K562 (cell line): ENCODE measurements at regions not wholly inside any gene's neighbourhood (a gene's known extent, or its start where the extent isn't known, plus 50 kb on each side); places are given as distances from the start of the nearest gene placed in this dataset.

ENCODE experiments used
- BCL6 ChIP-seq: fragments of 250-450 bp; sonication (Bioruptor Pico); IDR thresholded peaks from 2 replicates; pipeline ENCODE4 v1.4.0; 2020
- EZH2 ChIP-seq: IDR thresholded peaks from 2 replicates; pipeline ENCODE4 v1.6.1; 2012; ENCODE audit warnings: low read depth, mild to moderate bottlenecking, inconsistent platforms, low read length, borderline replicate concordance
- HMG20B ChIP-seq: fragments of 250-450 bp; sonication (Bioruptor Pico); IDR thresholded peaks from 2 replicates; pipeline ENCODE4 v1.5.0; 2021; ENCODE audit warnings: mild to moderate bottlenecking
- NR3C1 ChIP-seq: sonication (generic); formaldehyde crosslinking; IDR thresholded peaks from 2 replicates; pipeline ENCODE4 v1.8.1; 2022; ENCODE audit warnings: missing genetic modification reagents
- TF ChIP-seq, protein P1 (sequence below): sonication (generic); formaldehyde crosslinking; IDR thresholded peaks from 2 replicates; pipeline ENCODE4 v1.8.1; 2023; ENCODE audit warnings: mild to moderate bottlenecking, missing genetic modification reagents

DNA sequence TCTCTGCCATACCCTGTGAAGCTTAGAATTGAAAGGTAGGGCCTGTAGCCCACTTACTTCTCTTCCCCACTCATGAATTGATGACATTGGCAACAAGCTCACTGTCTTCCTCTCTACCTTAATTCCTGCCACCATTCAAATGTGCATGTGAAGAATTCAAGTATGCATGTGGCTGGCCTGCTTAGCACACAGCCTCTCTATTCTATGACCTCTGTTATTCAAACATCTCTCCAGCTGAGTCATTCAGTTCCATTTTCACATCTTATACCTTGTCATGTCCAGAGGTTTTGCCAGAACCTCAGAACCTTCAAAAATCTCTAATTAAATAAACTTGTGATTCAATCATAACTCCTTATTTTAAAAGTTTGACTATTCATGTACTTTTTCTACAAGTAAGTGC lies 114.7 kb upstream of the MAN2A1 start:
- TF ChIP-seq BCL6 (CRISPR knock-in tag) (no peak), NR3C1 (CRISPR knock-in tag) (no peak), HMG20B (CRISPR knock-in tag) (no peak), EZH2 (no peak)
- TF ChIP-seq, protein P1, sequence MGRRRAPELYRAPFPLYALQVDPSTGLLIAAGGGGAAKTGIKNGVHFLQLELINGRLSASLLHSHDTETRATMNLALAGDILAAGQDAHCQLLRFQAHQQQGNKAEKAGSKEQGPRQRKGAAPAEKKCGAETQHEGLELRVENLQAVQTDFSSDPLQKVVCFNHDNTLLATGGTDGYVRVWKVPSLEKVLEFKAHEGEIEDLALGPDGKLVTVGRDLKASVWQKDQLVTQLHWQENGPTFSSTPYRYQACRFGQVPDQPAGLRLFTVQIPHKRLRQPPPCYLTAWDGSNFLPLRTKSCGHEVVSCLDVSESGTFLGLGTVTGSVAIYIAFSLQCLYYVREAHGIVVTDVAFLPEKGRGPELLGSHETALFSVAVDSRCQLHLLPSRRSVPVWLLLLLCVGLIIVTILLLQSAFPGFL (CRISPR knock-in tag), result no peak
